Kidney tubule cell (primary cell): ENCODE measurements at regions not wholly inside any gene's neighbourhood (a gene's known extent, or its start where the extent isn't known, plus 50 kb on each side); places are given as distances from the start of the nearest gene placed in this dataset.

ENCODE experiments used
- DNase-seq: peaks from one replicate; pipeline ENCODE4 v3.0.0-alpha.2; 2018; ENCODE audit warnings: low spot score

DNA sequence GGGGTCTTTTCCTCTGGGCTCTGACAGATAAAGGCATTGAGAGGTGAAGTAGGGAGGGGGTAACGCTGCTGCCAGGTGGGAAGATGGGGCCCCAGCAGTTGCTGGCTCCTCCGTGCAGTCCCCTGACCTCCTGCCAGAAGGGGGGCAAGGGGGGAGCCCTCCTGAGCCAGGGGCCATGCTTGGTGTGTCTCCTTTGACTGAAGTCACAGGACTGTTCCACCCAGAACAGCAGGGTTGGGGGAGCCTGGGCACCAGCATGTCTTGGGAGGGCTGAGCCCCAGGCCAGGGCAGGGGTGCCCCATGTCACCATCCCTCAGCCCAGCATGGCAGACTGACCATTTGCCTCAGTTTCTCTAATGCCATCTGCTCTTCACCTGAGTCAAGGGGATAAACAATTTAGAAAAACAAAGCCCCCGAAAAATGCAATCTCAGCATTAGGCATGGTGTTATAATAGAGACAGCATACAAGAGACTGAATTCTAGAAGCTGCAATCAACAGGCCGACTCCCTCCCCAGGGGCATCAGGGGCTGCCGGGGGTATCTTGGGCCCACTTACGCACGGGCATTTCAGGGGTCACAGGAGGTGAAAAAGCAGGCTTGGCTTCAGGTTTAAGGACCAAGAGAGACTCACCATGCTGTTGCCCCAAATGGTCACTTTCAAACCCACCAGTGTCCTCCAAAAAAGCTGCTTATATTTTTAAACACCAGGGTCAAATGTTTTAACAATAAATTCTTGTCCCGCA, 108.6 kb upstream of the GPR26 start:
- no peak for DNase-seq

DNA sequence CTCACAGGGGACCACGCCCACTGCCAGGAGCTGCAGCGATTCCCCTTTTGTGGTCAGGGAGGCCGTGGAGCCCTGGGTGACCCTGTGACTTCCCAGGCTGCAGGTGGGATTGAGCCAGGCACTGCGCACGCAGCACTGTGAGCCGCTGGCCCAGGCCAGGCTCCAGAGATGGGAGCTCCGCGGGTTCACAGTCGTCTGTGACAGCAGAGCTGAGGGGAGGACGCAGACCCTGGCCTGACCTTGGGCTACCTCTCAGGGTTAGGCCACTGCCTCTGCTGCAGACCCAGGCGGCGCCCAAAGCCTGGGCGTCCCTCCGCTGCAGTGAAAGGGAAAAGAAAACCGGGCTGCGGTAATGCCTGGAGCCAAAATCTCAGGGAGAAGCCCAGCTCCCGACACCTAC, 107.5 kb upstream of the GPR26 start:
- no peak for DNase-seq

GRCh38 chr10:123559066-123559822, 106.9 kb upstream of the GPR26 start:
- DNase-seq: peak; percentile 58

- DNase-seq: no peak
Measured at GRCh38 chr10:123559823-123560092, 106.4 kb upstream of the GPR26 start.

DNA sequence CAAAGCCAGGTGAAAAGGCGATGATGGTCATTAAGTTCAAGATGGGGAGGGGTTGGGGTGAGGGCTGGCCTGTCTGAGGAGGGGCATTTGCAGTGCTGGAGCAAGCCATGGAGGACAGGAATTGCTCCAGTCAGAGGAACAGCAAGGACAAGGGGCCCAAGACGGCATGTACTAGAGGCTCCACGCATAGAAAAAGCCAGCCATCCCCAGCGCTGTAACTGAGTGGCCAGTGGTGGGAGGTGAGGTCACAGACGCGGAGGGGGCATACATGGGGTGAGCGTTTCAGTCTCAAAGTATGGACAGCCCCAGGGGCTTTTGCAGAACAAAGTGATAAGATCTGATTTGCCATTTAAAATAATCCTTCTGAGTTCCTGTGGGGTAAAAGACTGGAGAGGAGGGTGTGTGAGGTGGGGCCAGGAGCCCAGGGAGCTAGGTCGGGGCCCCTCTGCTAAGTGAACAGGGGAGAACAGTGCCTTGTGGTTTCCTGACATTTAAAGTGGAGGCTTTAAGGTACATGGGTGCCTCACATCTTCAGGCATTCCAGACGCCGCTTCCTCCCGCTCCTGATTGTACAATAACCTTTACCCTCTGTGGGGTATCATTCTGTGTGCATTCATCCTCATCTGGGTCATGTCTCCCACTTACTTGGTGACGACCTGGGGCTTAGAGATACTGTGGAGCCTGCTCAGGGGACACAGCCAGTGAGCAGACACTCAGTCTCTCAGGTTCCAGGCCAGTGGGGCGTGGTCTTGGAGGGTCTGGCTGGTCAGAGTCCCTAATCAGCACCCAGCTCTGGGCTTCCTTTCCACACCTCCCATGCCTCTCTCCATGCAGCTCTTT, 105.6 kb upstream of the GPR26 start:
- no peak for DNase-seq

- DNase-seq: no peak
Measured at GRCh38 chr10:123561141-123561440, 105.1 kb upstream of the GPR26 start.

DNA sequence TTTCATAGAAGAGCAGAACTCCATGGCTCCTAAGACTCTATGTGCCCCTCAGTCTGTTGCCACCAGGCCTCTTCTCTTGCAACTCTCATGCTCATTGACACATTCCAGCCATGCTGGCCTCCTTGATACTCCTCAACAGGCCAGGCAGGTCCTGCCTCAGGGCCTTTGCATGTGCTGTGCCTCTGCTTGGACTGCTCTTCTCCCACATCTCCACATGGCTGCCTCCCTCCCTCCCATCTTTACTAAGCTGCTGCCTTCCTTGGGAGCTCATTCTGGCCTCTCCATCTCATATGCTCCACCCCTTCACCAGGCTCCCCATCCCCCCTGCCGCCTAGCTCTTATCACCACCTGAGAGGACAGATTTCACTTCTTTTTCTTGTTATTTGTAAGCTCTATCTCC, 103.8 kb upstream of the GPR26 start:
- DNase-seq: no peak

GRCh38 chr10:123562811-123563580, 103.2 kb upstream of the GPR26 start:
- DNase-seq: no peak

- DNase-seq: no peak
Measured at GRCh38 chr10:123563581-123563855, 102.6 kb upstream of the GPR26 start.

DNA sequence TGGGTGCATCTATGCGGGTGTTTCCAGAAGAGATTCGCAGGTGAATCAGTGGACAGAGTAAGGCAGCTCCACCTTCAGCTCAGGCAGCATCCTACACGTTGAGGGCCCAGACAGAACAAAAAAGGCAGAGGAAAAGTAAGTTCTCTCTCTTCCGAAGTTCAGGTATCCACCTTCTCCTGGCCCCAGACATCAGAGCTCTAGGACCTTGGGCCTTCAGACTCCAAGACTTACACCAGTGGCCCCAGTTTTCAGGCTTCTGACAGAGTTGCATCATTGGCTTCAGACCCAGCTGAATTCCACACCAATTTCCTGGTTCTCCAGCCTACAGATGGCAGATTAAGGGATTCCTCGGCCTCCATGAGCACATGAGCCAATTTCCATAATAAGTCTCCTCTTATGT, 102.2 kb upstream of the GPR26 start:
- DNase-seq: no peak

- DNase-seq: no peak
Measured at GRCh38 chr10:123564631-123565030, 101.5 kb upstream of the GPR26 start.

- DNase-seq: no peak
Measured at GRCh38 chr10:123565691-123566660, 100.2 kb upstream of the GPR26 start.

GRCh38 chr10:123567984-123568739, 98.0 kb upstream of the GPR26 start:
- no peak for DNase-seq

DNA sequence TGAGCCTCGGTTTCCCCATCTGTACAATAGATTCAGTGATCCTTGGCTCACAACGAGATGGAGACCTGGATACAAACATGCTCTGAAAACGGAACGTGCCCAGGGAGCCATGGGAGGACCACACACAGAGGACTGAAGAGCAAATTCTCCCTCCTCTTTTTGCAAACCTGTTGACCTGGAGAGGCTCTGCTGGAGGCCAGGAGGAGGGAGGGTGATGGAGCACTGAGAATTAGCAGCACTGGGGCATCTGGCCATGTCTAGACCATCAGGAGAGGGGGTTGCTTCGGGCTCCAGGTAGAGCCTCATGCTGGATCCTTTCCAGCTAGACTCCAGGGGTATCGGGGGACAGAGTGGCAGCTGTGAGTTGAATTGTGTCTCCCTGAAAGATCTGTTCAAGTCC, 97.4 kb upstream of the GPR26 start:
- DNase-seq: no peak

DNA sequence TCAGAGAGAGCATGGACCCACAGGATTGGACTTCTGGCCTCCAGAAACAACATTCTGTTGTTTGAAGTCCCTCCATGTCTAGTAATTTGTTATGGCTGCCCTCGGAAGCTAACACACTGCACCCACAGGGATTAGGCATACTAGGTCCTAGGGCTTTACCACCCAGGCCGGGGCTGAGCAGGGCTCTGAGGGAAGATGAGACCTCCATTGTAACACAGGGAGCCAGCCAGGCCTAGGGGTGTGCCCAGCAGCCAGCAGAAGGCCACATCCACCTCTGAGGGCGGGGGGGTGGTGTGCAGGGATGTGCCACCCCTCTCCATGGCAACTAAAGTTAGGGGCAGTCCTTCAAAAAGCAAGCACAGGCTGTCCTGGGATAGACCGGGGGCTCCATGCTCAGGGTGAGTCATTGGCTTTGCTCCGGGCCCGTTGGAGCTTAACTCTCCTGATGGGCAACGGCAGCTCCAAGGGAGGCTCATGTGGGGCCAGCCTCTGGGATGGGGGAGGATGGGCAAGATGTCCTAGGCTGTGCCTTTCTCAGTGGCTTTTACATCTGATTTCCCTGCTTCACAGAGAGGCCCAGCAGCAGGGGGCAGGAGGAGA, 96.6 kb upstream of the GPR26 start:
- no peak for DNase-seq

DNA sequence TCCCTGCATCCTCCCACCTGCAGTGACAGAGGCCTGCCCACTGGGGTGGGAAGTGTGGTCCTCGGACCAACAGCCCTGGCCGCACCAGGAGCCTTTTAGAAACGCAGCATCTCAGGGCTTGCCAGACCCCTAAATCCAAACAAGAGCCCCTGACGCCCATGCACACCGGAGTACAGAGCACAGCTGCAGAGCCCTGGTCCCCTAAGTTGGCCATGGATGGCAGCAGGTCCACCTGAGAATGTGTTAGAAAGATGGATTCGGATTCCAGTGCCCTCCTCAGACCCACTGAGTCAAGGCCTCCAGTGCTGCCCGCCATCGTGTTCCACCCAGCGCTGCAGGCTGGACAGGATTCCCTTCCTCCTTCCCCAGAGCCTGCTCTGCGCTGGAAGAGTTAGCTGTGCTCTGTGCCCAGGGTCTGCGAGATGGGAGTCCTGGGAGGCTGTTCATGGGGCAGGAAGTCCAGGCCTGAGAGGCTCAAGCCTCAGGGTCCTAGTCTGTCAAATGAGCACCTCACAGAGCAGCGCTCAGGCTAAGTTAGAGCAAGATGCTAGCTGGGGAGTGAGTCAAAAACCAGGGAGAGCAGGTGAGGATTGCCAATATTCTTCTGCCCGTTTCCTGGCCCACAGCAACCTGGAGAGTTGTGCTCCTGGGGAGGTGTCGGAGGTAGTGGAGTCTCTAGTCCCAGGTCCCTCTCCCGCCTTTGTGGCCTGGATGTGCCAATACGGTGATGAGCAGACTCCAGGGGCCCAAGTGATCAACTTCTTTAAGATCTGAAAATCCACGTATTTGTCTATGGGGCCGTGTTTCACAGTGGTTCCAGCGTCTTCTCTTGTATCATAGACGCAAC, 95.9 kb upstream of the GPR26 start:
- DNase-seq: no peak

DNA sequence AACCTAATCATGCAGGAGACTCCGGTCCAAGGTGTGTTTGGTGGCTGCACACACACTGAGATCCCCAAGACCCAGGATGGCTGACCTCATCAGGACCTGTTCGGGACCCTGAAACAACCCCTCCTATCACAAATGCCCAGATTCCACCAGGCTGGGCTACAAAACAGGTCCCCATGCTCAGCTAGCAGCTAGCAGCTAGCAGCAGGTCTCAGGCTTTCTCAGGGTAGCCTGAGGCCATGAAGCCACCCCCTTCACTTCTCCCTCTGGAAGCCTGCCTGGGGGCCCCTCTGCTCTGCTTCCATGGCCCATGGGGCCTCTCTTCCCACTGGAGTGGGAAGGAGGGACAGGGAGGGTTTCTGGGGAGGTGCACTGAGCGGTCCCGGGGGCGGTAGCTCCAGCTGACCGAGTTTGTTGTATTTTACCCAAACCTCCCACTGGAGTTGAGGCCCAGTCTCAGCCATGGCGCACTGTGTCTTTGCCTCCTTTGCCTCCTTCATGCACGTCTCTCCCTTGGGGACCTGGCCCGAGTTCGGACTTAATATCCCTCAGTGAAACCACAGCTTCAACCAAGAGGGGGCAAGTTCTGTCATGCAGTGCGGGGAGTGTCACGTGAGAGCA, 95.1 kb upstream of the GPR26 start:
- DNase-seq: no peak

- no peak for DNase-seq
Measured at GRCh38 chr10:123571978-123572377, 94.2 kb upstream of the GPR26 start.
